ENCODE measurements at regions not wholly inside any gene's neighbourhood (a gene's known extent, or its start where the extent isn't known, plus 50 kb on each side); places are given as distances from the start of the nearest gene placed in this dataset.

- Histone ChIP-seq H3K4me3 (replicated peaks in 1 of 3; ENCODE audit: insufficient read depth in 1 of 3, low read depth in 2 of 3, low read length in 3 of 3) (no peak overlapping the region), H3K27me3 (ENCODE audit: control insufficient read depth in 1 of 2, insufficient read depth in 2 of 2, low read length in 2 of 2) (peaks cover 0 to 4% of the 10 kb centered on the region in 2 experiments; a peak in 1 of 5 replicates), H3K9me3 (ENCODE audit: low read length) (no peaks in the 10 kb centered on the region), H3K79me2 (ENCODE audit: insufficient read depth, low read length) (no peaks in the 10 kb centered on the region), H3K36me3 (replicated peaks in 1 of 2; ENCODE audit: control insufficient read depth in 1 of 2, insufficient read depth in 2 of 2, low read length in 2 of 2) (no peaks in the 10 kb centered on the region), H4K20me1 (ENCODE audit: insufficient read depth, low read length) (no peaks in the 10 kb centered on the region), H3K27ac (ENCODE audit: extremely low read length, insufficient read depth, low read length) (no peak overlapping the region), H3K4me1 (ENCODE audit: insufficient read depth, low read length) (no peaks in the 10 kb centered on the region), H2AFZ (ENCODE audit: low read length) (no peak overlapping the region), H3K4me2 (ENCODE audit: low read depth, low read length) (no peak overlapping the region), H3K9ac (ENCODE audit: insufficient read depth, low read depth, low read length) (no peak overlapping the region)
- FAIRE-seq (no peak), ATAC-seq (no peak), DNase-seq (ENCODE audit: low spot score) (no peak)
- TF ChIP-seq DPF2 (CRISPR knock-in tag; IDR thresholded peaks at IDR 0.05; ENCODE audit: borderline replicate concordance, low read depth) = no peak
- TF ChIP-seq ZNF562 (CRISPR knock-in tag; IDR thresholded peaks at IDR 0.05; ENCODE audit: borderline replicate concordance) = no peak
- TF ChIP-seq ZNF660 (CRISPR knock-in tag; IDR thresholded peaks at IDR 0.05; ENCODE audit: borderline replicate concordance, low read depth) = no peak
- intact Hi-C loops (cut with micrococcal nuclease; ENCODE audit: unreplicated experiment) (no loop called here), in situ Hi-C loops (cut with HindIII; ENCODE audit: extremely low pct_ligation_motif_present, low pct_unique_long_range_greater_than_20kb) (no loop called here)
- POLR2A ChIA-PET = no interaction called here
- BruUV-seq (replicated peaks) = no TSS peak
- 41% methylated on average over 2 of the region's 3 CpGs for WGBS (ENCODE audit: low lambda C conversion rate)
- CTCF ChIA-PET (ENCODE audit: low intra/inter-chr PET ratio, low total read pairs) = no interaction called here
Observed at GRCh38 chr18:7429831-7430230, 137.3 kb upstream of the PTPRM start.

GRCh38 chr18:7436166-7436565 lies 130.9 kb upstream of the PTPRM start:
- Histone ChIP-seq H3K27me3 (ENCODE audit: control insufficient read depth in 1 of 2, insufficient read depth in 2 of 2, low read length in 2 of 2) (no peaks in the 10 kb centered on the region), H3K36me3 (replicated peaks in 1 of 2; ENCODE audit: control insufficient read depth in 1 of 2, insufficient read depth in 2 of 2, low read length in 2 of 2) (no peaks in the 10 kb centered on the region), H3K79me2 (ENCODE audit: insufficient read depth, low read length) (no peaks in the 10 kb centered on the region), H4K20me1 (ENCODE audit: insufficient read depth, low read length) (no peaks in the 10 kb centered on the region), H2AFZ (ENCODE audit: low read length) (no peak overlapping the region), H3K9ac (ENCODE audit: insufficient read depth, low read depth, low read length) (no peak overlapping the region), H3K4me1 (ENCODE audit: insufficient read depth, low read length) (no peaks in the 10 kb centered on the region), H3K9me3 (ENCODE audit: low read length) (no peaks in the 10 kb centered on the region), H3K4me3 (replicated peaks in 1 of 3; ENCODE audit: insufficient read depth in 1 of 3, low read depth in 2 of 3, low read length in 3 of 3) (no peak overlapping the region), H3K27ac (ENCODE audit: extremely low read length, insufficient read depth, low read length) (no peak overlapping the region), H3K4me2 (ENCODE audit: low read depth, low read length) (no peak overlapping the region)
- 65% methylated on average over 2 of the region's 2 CpGs for WGBS (ENCODE audit: low lambda C conversion rate)
- CTCF ChIA-PET (ENCODE audit: low intra/inter-chr PET ratio, low total read pairs) = no interaction called here
- DNase-seq (ENCODE audit: low spot score) (no peak), FAIRE-seq (no peak), ATAC-seq (no peak)
- POLR2A ChIA-PET = no interaction called here
- in situ Hi-C loops (cut with HindIII; ENCODE audit: extremely low pct_ligation_motif_present, low pct_unique_long_range_greater_than_20kb) (no loop called here), intact Hi-C loops (cut with micrococcal nuclease; ENCODE audit: unreplicated experiment) (no loop called here)
- no TSS peak for BruUV-seq (replicated peaks)
- no peak for TF ChIP-seq ELF1 (CRISPR knock-in tag; IDR thresholded peaks at IDR 0.05)
- TF ChIP-seq ZNF503 (CRISPR knock-in tag; IDR thresholded peaks at IDR 0.05) = no peak
- no peak for TF ChIP-seq ZNF318 (CRISPR knock-in tag; IDR thresholded peaks at IDR 0.05)
- no peak for TF ChIP-seq GABPB1 (CRISPR knock-in tag; IDR thresholded peaks at IDR 0.05)
- TF ChIP-seq MAFF (IDR thresholded peaks at IDR 0.05; ENCODE audit: low read depth, low read length) = no peak
- TF ChIP-seq TEAD3 (CRISPR knock-in tag; optimal IDR thresholded peaks at IDR 0.05; ENCODE audit: borderline replicate concordance) = no peak
